Smooth muscle cell (in vitro differentiated cells): ENCODE measurements at regions not wholly inside any gene's neighbourhood (a gene's known extent, or its start where the extent isn't known, plus 50 kb on each side); places are given as distances from the start of the nearest gene placed in this dataset.
A peak's percentile ranks its signal among the peaks of the same experiment; 100 is the strongest.

Experiments
- DNase-seq: peaks from one replicate; lab custom pipeline; 2025; ENCODE audit not compliant: unreplicated experiment; lab: John Stamatoyannopoulos, UW
- H2AFZ ChIP-seq: fragments of 200-600 bp; sonication (generic); 2 replicates; pipeline ENCODE4 v1.6.0; 2016; ENCODE audit warnings: antibody characterized with exemption, low read depth, mild to moderate bottlenecking
- H3F3A ChIP-seq: fragments of 200-600 bp; sonication (generic); 2 replicates; pipeline ENCODE4 v1.6.0; 2017; ENCODE audit warnings: antibody characterized with exemption, low read depth
- H3K27ac ChIP-seq: fragments of 200-600 bp; sonication (generic); 2 replicates; pipeline ENCODE4 v1.5.1; 2016; ENCODE audit warnings: low read depth, mild to moderate bottlenecking
- H3K27me3 ChIP-seq: fragments of 200-600 bp; sonication (generic); 2 replicates; pipeline ENCODE4 v1.6.1; 2016; ENCODE audit warnings: low read depth, mild to moderate bottlenecking
- H3K36me3 ChIP-seq: fragments of 200-600 bp; sonication (generic); 2 replicates; pipeline ENCODE4 v1.5.1; 2016; ENCODE audit warnings: low read depth
- H3K4me1 ChIP-seq: fragments of 200-600 bp; sonication (generic); 2 replicates; pipeline ENCODE4 v1.5.1; 2016; ENCODE audit warnings: low read depth
- H3K4me2 ChIP-seq: fragments of 200-600 bp; sonication (generic); 2 replicates; pipeline ENCODE4 v1.6.0; 2016; ENCODE audit warnings: mild to moderate bottlenecking
- H3K4me3 ChIP-seq: fragments of 200-600 bp; sonication (generic); 2 replicates; pipeline ENCODE4 v1.5.1; 2016; ENCODE audit warnings: mild to moderate bottlenecking
- H3K79me2 ChIP-seq: fragments of 200-600 bp; sonication (generic); 2 replicates; pipeline ENCODE4 v1.6.0; 2016; ENCODE audit warnings: low read depth, mild to moderate bottlenecking
- H3K9ac ChIP-seq: fragments of 200-600 bp; sonication (generic); 2 replicates; pipeline ENCODE4 v1.6.0; 2016; ENCODE audit warnings: low read depth
- H3K9me3 ChIP-seq: fragments of 200-600 bp; sonication (generic); replicated peaks from 2 replicates; pipeline ENCODE4 v1.5.1; 2016; ENCODE audit warnings: low read depth
- H4K20me1 ChIP-seq: fragments of 200-600 bp; sonication (generic); 2 replicates; pipeline ENCODE4 v1.6.0; 2016; ENCODE audit warnings: low read depth
- CTCF ChIP-seq: fragments of 200-600 bp; sonication (generic); IDR thresholded peaks from 2 replicates; pipeline ENCODE4 v1.5.1; 2017; ENCODE audit warnings: borderline replicate concordance, mild to moderate bottlenecking, antibody characterized with exemption; ENCODE audit not compliant: insufficient read depth, poor library complexity, severe bottlenecking
- WGBS: methylation state at CpG from one replicate; pipeline ENCODE4 v1.1.7; 2016; ENCODE audit warnings: low lambda C conversion rate; 5-methylcytosine and 5-hydroxymethylcytosine counted together

- TF ChIP-seq CTCF = no peak
- no peaks in the 10 kb centered on the region for H3F3A ChIP-seq
- no peaks in the 10 kb centered on the region for H3K27me3 ChIP-seq
- no peaks in the 10 kb centered on the region for H3K79me2 ChIP-seq
- no peak overlapping the region for H3K4me3 ChIP-seq
- H4K20me1 ChIP-seq = no peaks in the 10 kb centered on the region
- peaks cover 3% of the 10 kb centered on the region for H3K4me1 ChIP-seq
- no peaks in the 10 kb centered on the region for H3K9me3 ChIP-seq
- peak overlapping the region; percentile 78 for H3K27ac ChIP-seq
- no peaks in the 10 kb centered on the region for H3K36me3 ChIP-seq
- H3K9ac ChIP-seq = no peak overlapping the region
- H2AFZ ChIP-seq = peak overlapping the region; percentile 72
- 26% methylated on average over 1 of the region's 1 CpG for WGBS
- no peak overlapping the region for H3K4me2 ChIP-seq
- DNase-seq = no peak
Measured at GRCh38 chr1:163896001-163896400, 574.2 kb downstream of the NUF2 start.

- Histone ChIP-seq H3K27me3 (no peaks in the 10 kb centered on the region), H3K27ac (peak overlapping the region; percentile 78), H3K4me1 (peaks cover 3% of the 10 kb centered on the region), H3K4me2 (peak overlapping the region; percentile 57), H3K9me3 (no peaks in the 10 kb centered on the region), H3K36me3 (no peaks in the 10 kb centered on the region), H3K4me3 (no peak overlapping the region), H4K20me1 (no peaks in the 10 kb centered on the region), H3K9ac (no peak overlapping the region), H3F3A (no peaks in the 10 kb centered on the region), H2AFZ (no peak overlapping the region), H3K79me2 (no peaks in the 10 kb centered on the region)
- TF ChIP-seq CTCF = no peak
- WGBS = 46% methylated on average over 5 of the region's 5 CpGs
- no peak for DNase-seq
Measured at GRCh38 chr1:163897412-163898155, 575.8 kb downstream of the NUF2 start.

- no peak overlapping the region for H3K4me3 ChIP-seq
- no peak for TF ChIP-seq CTCF
- no peaks in the 10 kb centered on the region for H3K27me3 ChIP-seq
- no peaks in the 10 kb centered on the region for H3K36me3 ChIP-seq
- H3K9me3 ChIP-seq = no peaks in the 10 kb centered on the region
- H3K4me1 ChIP-seq = no peaks in the 10 kb centered on the region
- no peaks in the 10 kb centered on the region for H4K20me1 ChIP-seq
- H3K4me2 ChIP-seq = no peak overlapping the region
- H2AFZ ChIP-seq = no peak overlapping the region
- no peak overlapping the region for H3K27ac ChIP-seq
- DNase-seq = no peak
- H3F3A ChIP-seq = no peaks in the 10 kb centered on the region
- H3K9ac ChIP-seq = no peak overlapping the region
- no peaks in the 10 kb centered on the region for H3K79me2 ChIP-seq
Measured at GRCh38 chr1:163906283-163906682, 584.5 kb downstream of the NUF2 start.

GRCh38 chr1:163912170-163912884, 590.6 kb downstream of the NUF2 start:
- WGBS = 89% methylated on average over 4 of the region's 4 CpGs
- H3F3A ChIP-seq = no peaks in the 10 kb centered on the region

More at GRCh38 chr1:163912170-163912884, 590.6 kb downstream of the NUF2 start:
- H2AFZ ChIP-seq = no peak overlapping the region
- no peaks in the 10 kb centered on the region for H3K36me3 ChIP-seq
- DNase-seq = no peak
- TF ChIP-seq CTCF = no peak
- H3K9me3 ChIP-seq = no peaks in the 10 kb centered on the region
- H3K27me3 ChIP-seq = no peaks in the 10 kb centered on the region
- no peak overlapping the region for H3K4me3 ChIP-seq
- H4K20me1 ChIP-seq = no peaks in the 10 kb centered on the region
- no peak overlapping the region for H3K9ac ChIP-seq
- no peak overlapping the region for H3K4me2 ChIP-seq
- no peaks in the 10 kb centered on the region for H3K79me2 ChIP-seq
- no peak overlapping the region for H3K27ac ChIP-seq
- H3K4me1 ChIP-seq = no peaks in the 10 kb centered on the region
